ENCODE measurements at regions not wholly inside any gene's neighbourhood (a gene's known extent, or its start where the extent isn't known, plus 50 kb on each side); places are given as distances from the start of the nearest gene placed in this dataset.

GRCh38 chr4:170269950-170270349 lies 180.2 kb upstream of the AADAT start:
- TF ChIP-seq CTCF (IDR thresholded peaks at IDR 0.05) (no peak), POLR2A (IDR thresholded peaks at IDR 0.05) (no peak)

Data from esophagus squamous epithelium (tissue), 4 donors.